Tibial nerve (tissue), 4 donors: ENCODE measurements at regions not wholly inside any gene's neighbourhood (a gene's known extent, or its start where the extent isn't known, plus 50 kb on each side); places are given as distances from the start of the nearest gene placed in this dataset.

Experiments used
- DNase-seq, 2 donors: peaks; one replicate each; pipeline ENCODE4 v3.0.0-alpha.2; 2019; ENCODE audit warnings: low spot score in 2 of 2
- H3K27ac ChIP-seq, 4 donors: fragments of 200-600 bp; sonication (generic) in 3 of 4; one replicate each; pipeline ENCODE4 v1.5.1; 2017 to 2019; ENCODE audit warnings: mild to moderate bottlenecking in 1 of 4
- H3K27me3 ChIP-seq, 2 donors: fragments of 200-600 bp; sonication (generic) in 1 of 2; one replicate each; pipeline versions ENCODE4 v1.5.1 to v1.6.0; 2017 to 2019
- H3K36me3 ChIP-seq, 3 donors: fragments of 200-600 bp; sonication (generic); one replicate each; pipeline ENCODE4 v1.5.1; 2018 to 2019
- H3K4me1 ChIP-seq, 4 donors: fragments of 200-600 bp; sonication (generic) in 3 of 4; one replicate each; pipeline ENCODE4 v1.5.1; 2017 to 2019
- H3K4me3 ChIP-seq, 4 donors: fragments of 200-600 bp; sonication (generic) in 3 of 4; one replicate each; pipeline ENCODE4 v1.5.1; 2017 to 2019; ENCODE audit warnings: mild to moderate bottlenecking in 1 of 4, moderate library complexity in 1 of 4
- H3K9me3 ChIP-seq, 4 donors: fragments of 200-600 bp; sonication (generic) in 3 of 4; one replicate each; pipeline ENCODE4 v1.5.1; 2017 to 2019
- CTCF ChIP-seq, 5 experiments: fragments of 200-600 bp in 3 of 5; fragments of 450-650 bp in 2 of 5; sonication (generic) in 3 of 5; IDR thresholded peaks; one replicate each; pipeline ENCODE4 v1.5.1; 2016 to 2019; ENCODE audit warnings: antibody characterized with exemption in 5 of 5, mild to moderate bottlenecking in 3 of 5, moderate library complexity in 2 of 5
- EP300 ChIP-seq, 2 donors: sonication (generic); formaldehyde crosslinking; IDR thresholded peaks; one replicate each; pipeline ENCODE4 v1.6.1; 2017; ENCODE audit warnings: antibody characterized with exemption in 2 of 2, mild to moderate bottlenecking in 1 of 2
- POLR2A ChIP-seq, 2 donors: fragments of 450-650 bp; IDR thresholded peaks; one replicate each; pipeline ENCODE4 v1.6.1; 2017; ENCODE audit warnings: antibody characterized with exemption in 2 of 2, mild to moderate bottlenecking in 2 of 2, moderate library complexity in 2 of 2
- WGBS, 2 donors: methylation state at CpG; one replicate each; pipeline ENCODE4 v1.1.5; 2018; 5-methylcytosine and 5-hydroxymethylcytosine counted together

- 39 to 48% methylated on average over 25 to 36 of the region's 36 CpGs for WGBS, 2 donors
These were observed 201.1 kb upstream of the BCOR start for GRCh38 chrX:40298572-40299479.

GRCh38 chrX:40298069-40298468 is 200.3 kb upstream of the BCOR start:
- no peak overlapping the region for H3K27ac ChIP-seq

More at GRCh38 chrX:40298572-40299479, 201.1 kb upstream of the BCOR start:
- Histone ChIP-seq H3K27me3 (no peaks in the 10 kb centered on the region), H3K36me3 (no peaks in the 10 kb centered on the region), H3K27ac (no peak overlapping the region), H3K4me1 (peaks cover 0 to 6% (median 0%) of the 10 kb centered on the region in 4 donors), H3K9me3 (no peaks in the 10 kb centered on the region), H3K4me3 (no peak overlapping the region)
- peak in 1 of 2 donors; percentile 5 for DNase-seq
- TF ChIP-seq CTCF (IDR thresholded peaks at IDR 0.05) (peak in 2 of 5 experiments; percentile 26 to 36), POLR2A (IDR thresholded peaks at IDR 0.05) (no peak)

GRCh38 chrX:40291553-40291952 is 193.8 kb upstream of the BCOR start:
- no peak overlapping the region for H3K27ac ChIP-seq
- H3K27me3 ChIP-seq, result no peaks in the 10 kb centered on the region
- H3K9me3 ChIP-seq, result peaks cover 0 to 9% (median 0%) of the 10 kb centered on the region in 4 donors
- no peaks in the 10 kb centered on the region for H3K36me3 ChIP-seq
- TF ChIP-seq CTCF (IDR thresholded peaks at IDR 0.05), result no peak
- WGBS, 2 donors, result 75 to 100% methylated on average over 1 to 2 of the region's 2 CpGs
- no peak overlapping the region for H3K4me3 ChIP-seq
- H3K4me1 ChIP-seq, result no peaks in the 10 kb centered on the region
- no peak for DNase-seq

More at GRCh38 chrX:40298069-40298468, 200.3 kb upstream of the BCOR start:
- peaks cover 0 to 6% (median 0%) of the 10 kb centered on the region in 4 donors for H3K4me1 ChIP-seq
- H3K9me3 ChIP-seq, result no peaks in the 10 kb centered on the region
- DNase-seq, result no peak
- no peaks in the 10 kb centered on the region for H3K27me3 ChIP-seq
- H3K4me3 ChIP-seq, result no peak overlapping the region
- no peaks in the 10 kb centered on the region for H3K36me3 ChIP-seq
- no peak for TF ChIP-seq CTCF (IDR thresholded peaks at IDR 0.05)
- TF ChIP-seq EP300 (IDR thresholded peaks at IDR 0.05), result no peak
- no peak for TF ChIP-seq POLR2A (IDR thresholded peaks at IDR 0.05)
- 73% methylated on average over 7 of the region's 7 CpGs for WGBS, 2 donors

- no peak for DNase-seq
- Histone ChIP-seq H3K27me3 (no peaks in the 10 kb centered on the region), H3K4me3 (no peak overlapping the region), H3K9me3 (peaks cover 0 to 9% (median 0%) of the 10 kb centered on the region in 4 donors), H3K4me1 (no peaks in the 10 kb centered on the region), H3K36me3 (no peaks in the 10 kb centered on the region), H3K27ac (no peak overlapping the region)
- TF ChIP-seq CTCF (IDR thresholded peaks at IDR 0.05) (no peak), EP300 (IDR thresholded peaks at IDR 0.05) (no peak), POLR2A (IDR thresholded peaks at IDR 0.05) (no peak)
- WGBS, 2 donors, result 71 to 84% methylated on average over 7 of the region's 7 CpGs
These were observed 192.8 kb upstream of the BCOR start for GRCh38 chrX:40290517-40290916.

GRCh38 chrX:40285876-40286275 is 188.1 kb upstream of the BCOR start:
- no peaks in the 10 kb centered on the region for H3K27me3 ChIP-seq
- H3K4me1 ChIP-seq, result peaks cover 0 to 14% (median 0%) of the 10 kb centered on the region in 4 donors
- H3K36me3 ChIP-seq, result no peaks in the 10 kb centered on the region
- DNase-seq, result no peak
- H3K9me3 ChIP-seq, result peaks cover 0 to 9% (median 0%) of the 10 kb centered on the region in 4 donors
- no peak overlapping the region for H3K4me3 ChIP-seq
- TF ChIP-seq CTCF (IDR thresholded peaks at IDR 0.05) (no peak), POLR2A (IDR thresholded peaks at IDR 0.05) (no peak), EP300 (IDR thresholded peaks at IDR 0.05) (no peak)
- H3K27ac ChIP-seq, result no peak overlapping the region
- WGBS, 2 donors, result 88 to 100% methylated on average over 2 of the region's 2 CpGs
